Endothelial cell of umbilical vein (primary cell): ENCODE measurements at regions not wholly inside any gene's neighbourhood (a gene's known extent, or its start where the extent isn't known, plus 50 kb on each side); places are given as distances from the start of the nearest gene placed in this dataset.

Experiments used
- BruUV-seq: library from RNA; stranded (reverse); fragments of 400-500 nt; replicated peaks from 2 replicates; lab custom pipeline; 2021; lab: Mats Ljungman, UMichigan
- CTCF ChIA-PET: fragments of 300-600, 350-600 bp; sonication (Branson Sonifier 250); formaldehyde crosslinking; loops from one replicate; lab custom pipeline; 2021; ENCODE audit warnings: antibody characterized with exemption, inconsistent platforms; lab: Charles Lee
- POLR2A ChIA-PET: fragments of 300-600, 350-600 bp; sonication (Branson Sonifier 250); formaldehyde crosslinking; loops from one replicate; lab custom pipeline; 2021; ENCODE audit warnings: antibody characterized with exemption, inconsistent platforms; lab: Charles Lee
- DNase-seq: peaks from one replicate; pipeline ENCODE4 v3.0.0-alpha.2; 2011; ENCODE audit warnings: low read depth, low spot score
- FAIRE-seq: peaks from 2 replicates; lab custom pipeline; 2011; peaks lifted over from hg19 to GRCh38; lab: Jason Lieb, UNC
- H2AFZ ChIP-seq: 2 replicates; pipeline ENCODE4 v1.6.0; 2012; ENCODE audit warnings: low read depth, low read length, control low read depth, inconsistent platforms
- H3K27ac ChIP-seq: 2 replicates; pipeline ENCODE4 v1.5.1; 2011; ENCODE audit warnings: low read depth, mild to moderate bottlenecking, control low read depth, low read length, moderate library complexity; ENCODE audit not compliant: insufficient read depth
- H3K27me3 ChIP-seq, 2 experiments: 2 replicates each; pipeline versions ENCODE4 v1.6.0 to v1.6.1; 2011; ENCODE audit warnings: low read length in 2 of 2, mixed read lengths in 1 of 2; ENCODE audit not compliant: control insufficient read depth in 2 of 2, insufficient read depth in 2 of 2
- H3K36me3 ChIP-seq, 2 experiments: 2 replicates in 1 of 2; 3 replicates in 1 of 2; pipeline ENCODE4 v1.5.1; 2011; ENCODE audit warnings: low read length in 2 of 2, mild to moderate bottlenecking in 1 of 2, moderate library complexity in 1 of 2; ENCODE audit not compliant: control insufficient read depth in 2 of 2, insufficient read depth in 2 of 2; ENCODE audit errors: extremely low read depth in 1 of 2
- H3K4me1 ChIP-seq: 3 replicates; pipeline ENCODE4 v1.5.1; 2011; ENCODE audit warnings: mild to moderate bottlenecking, low read length; ENCODE audit not compliant: control insufficient read depth, insufficient read depth; ENCODE audit errors: extremely low read depth
- H3K4me2 ChIP-seq: 2 replicates; pipeline ENCODE4 v1.6.1; 2011; ENCODE audit warnings: low read length, control low read depth, mixed read lengths; ENCODE audit not compliant: insufficient read depth
- H3K4me3 ChIP-seq, 3 experiments: fragments of 200-600 bp in 1 of 3; sonication (generic), shearing (Covaris generic) in 1 of 3; replicated peaks in 1 of 3; 2 replicates each; pipeline ENCODE4 v1.5.1; 2011 to 2016; ENCODE audit warnings: control low read depth in 3 of 3, low read length in 3 of 3, mild to moderate bottlenecking in 2 of 3, inconsistent platforms in 1 of 3, low read depth in 1 of 3, moderate library complexity in 1 of 3; ENCODE audit not compliant: insufficient read depth in 1 of 3
- H3K79me2 ChIP-seq: 2 replicates; pipeline ENCODE4 v1.6.0; 2012; ENCODE audit warnings: low read length, inconsistent platforms; ENCODE audit not compliant: control insufficient read depth, insufficient read depth
- H3K9ac ChIP-seq: replicated peaks from 2 replicates; pipeline ENCODE3; 2011; ENCODE audit warnings: low read length, control low read depth; ENCODE audit not compliant: insufficient read depth; ENCODE audit errors: extremely low read depth
- H3K9me1 ChIP-seq: replicated peaks from 3 replicates; pipeline ENCODE4 v1.6.0; 2011; ENCODE audit warnings: mild to moderate bottlenecking, low read length; ENCODE audit not compliant: control insufficient read depth, insufficient read depth; ENCODE audit errors: extremely low read depth
- H3K9me3 ChIP-seq: replicated peaks from 2 replicates; pipeline ENCODE4 v1.5.1; 2012; ENCODE audit warnings: low read length, inconsistent platforms; ENCODE audit not compliant: control insufficient read depth, insufficient read depth
- H4K20me1 ChIP-seq: replicated peaks from 2 replicates; pipeline ENCODE3; 2011; ENCODE audit warnings: mild to moderate bottlenecking, low read length; ENCODE audit not compliant: control insufficient read depth, insufficient read depth; ENCODE audit errors: extremely low read depth
- CTCF ChIP-seq, 2 donors: IDR thresholded peaks; 1 replicate in 1 of 2; 2 replicates in 1 of 2; pipeline ENCODE4 v1.5.1; 2011; ENCODE audit warnings: low read length in 2 of 2, mild to moderate bottlenecking in 2 of 2, moderate library complexity in 2 of 2, control low read depth in 1 of 2, inconsistent platforms in 1 of 2, low read depth in 1 of 2; ENCODE audit not compliant: insufficient read depth in 1 of 2; ENCODE audit errors: extremely low read depth in 1 of 2
- EZH2 ChIP-seq: IDR thresholded peaks from 2 replicates; pipeline ENCODE4 v1.6.1; 2012; ENCODE audit warnings: borderline replicate concordance, low read depth, mild to moderate bottlenecking, moderate library complexity, low read length, inconsistent platforms; ENCODE audit not compliant: severe bottlenecking
- FOS ChIP-seq: IDR thresholded peaks from 2 replicates; pipeline ENCODE4 v1.6.1; 2011; ENCODE audit warnings: mild to moderate bottlenecking, low read length, moderate library complexity, borderline replicate concordance; ENCODE audit not compliant: insufficient read depth
- GATA2 ChIP-seq: IDR thresholded peaks from 2 replicates; pipeline ENCODE4 v1.7.0; 2011; ENCODE audit warnings: low read depth, mild to moderate bottlenecking, moderate library complexity, mixed read lengths, low read length; ENCODE audit not compliant: insufficient read length, insufficient read depth
- JUN ChIP-seq: IDR thresholded peaks from 2 replicates; pipeline ENCODE4 v1.6.1; 2011; ENCODE audit warnings: borderline replicate concordance, low read depth; ENCODE audit not compliant: insufficient read length, insufficient read depth
- MAX ChIP-seq: IDR thresholded peaks from 2 replicates; pipeline ENCODE4 v1.6.1; 2011; ENCODE audit not compliant: insufficient read depth, insufficient read length
- MYC ChIP-seq: IDR thresholded peaks from one replicate; pipeline ENCODE4 v1.6.1; 2011; ENCODE audit warnings: mild to moderate bottlenecking, low read depth, low read length
- POLR2A ChIP-seq: IDR thresholded peaks from 2 replicates; pipeline ENCODE4 v1.6.1; 2012; ENCODE audit warnings: low read depth, mild to moderate bottlenecking, control low read depth, low read length
- POLR2AphosphoS5 ChIP-seq: IDR thresholded peaks from 2 replicates; pipeline ENCODE4 v1.6.1; 2012; ENCODE audit warnings: low read depth, mild to moderate bottlenecking, control low read depth, low read length, moderate library complexity; ENCODE audit not compliant: insufficient read depth
- dilution Hi-C: fragments of 300-500 bp; cut with MboI; formaldehyde crosslinking; loops from one replicate; pipeline ENCODE4 v1.15.0; 2019; ENCODE audit warnings: low sequenced_read_pairs; ENCODE audit not compliant: extremely low pct_ligation_motif_present
- intact Hi-C: fragments of 100-400 bp; cut with micrococcal nuclease; formaldehyde crosslinking; loops from one replicate; pipeline ENCODE4 v1.10.0; 2022

DNA sequence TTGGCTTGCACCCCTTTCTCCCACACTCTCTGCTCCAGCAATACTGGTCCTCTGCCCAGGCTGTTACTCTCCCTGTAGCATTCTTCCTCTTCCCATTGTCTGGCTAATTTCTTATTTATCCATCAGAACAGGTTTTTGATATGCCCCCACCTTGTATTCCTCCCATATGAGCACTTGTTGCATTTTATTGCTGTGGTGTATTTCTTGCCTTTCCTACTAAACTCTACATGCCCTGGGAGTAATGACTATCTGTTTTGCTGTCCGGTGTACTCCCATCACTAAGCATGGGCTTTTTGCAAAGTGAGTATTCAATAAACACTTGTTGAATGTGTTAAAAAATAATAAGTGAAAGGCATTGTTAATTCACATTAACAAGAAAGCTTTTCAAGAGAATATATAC is 104.3 kb upstream of the RANBP3L start:
- H3K36me3 ChIP-seq = no peaks in the 10 kb centered on the region
- DNase-seq (no peak), FAIRE-seq (no peak)
- H3K27ac ChIP-seq = no peak overlapping the region
- CTCF ChIA-PET = no interaction called here
- no peaks in the 10 kb centered on the region for H3K4me1 ChIP-seq
- dilution Hi-C loops (no loop called here), intact Hi-C loops (loop anchor here (10.0 kb wide), 1 partner anchor 141 kb away; no protein-coding TSS in a partner anchor)
- no peak overlapping the region for H3K4me2 ChIP-seq
- H2AFZ ChIP-seq = no peak overlapping the region
- no peak overlapping the region for H3K9ac ChIP-seq
- no peaks in the 10 kb centered on the region for H4K20me1 ChIP-seq
- POLR2A ChIA-PET = no interaction called here
- BruUV-seq = no TSS peak
- no peaks in the 10 kb centered on the region for H3K9me1 ChIP-seq
- H3K4me3 ChIP-seq = no peak overlapping the region
- no peaks in the 10 kb centered on the region for H3K27me3 ChIP-seq
- H3K79me2 ChIP-seq = no peaks in the 10 kb centered on the region
- TF ChIP-seq GATA2 = no peak
- no peak for TF ChIP-seq POLR2AphosphoS5
- no peak for TF ChIP-seq JUN
- no peak for TF ChIP-seq POLR2A
- no peak for TF ChIP-seq MAX
- TF ChIP-seq EZH2 = no peak
- TF ChIP-seq FOS = no peak
- TF ChIP-seq CTCF (IDR thresholded peaks at IDR 0.05; ENCODE audit: extremely low read depth in 1 of 2, insufficient read depth in 1 of 2, low read depth in 1 of 2, low read length in 2 of 2) = no peak
- no peak for TF ChIP-seq MYC
- no peaks in the 10 kb centered on the region for H3K9me3 ChIP-seq
